Prostate gland (tissue), 2 donors: ENCODE measurements at regions not wholly inside any gene's neighbourhood (a gene's known extent, or its start where the extent isn't known, plus 50 kb on each side); places are given as distances from the start of the nearest gene placed in this dataset.

Experiments
- DNase-seq: peaks from one replicate; pipeline ENCODE4 v3.0.0-alpha.2; 2019; ENCODE audit warnings: low spot score
- H3K27ac ChIP-seq, 2 donors: fragments of 200-600 bp; sonication (generic); 2 replicates each; pipeline ENCODE4 v1.5.1; 2017 to 2019
- H3K27me3 ChIP-seq: fragments of 200-600 bp; sonication (generic); replicated peaks from 2 replicates; pipeline ENCODE4 v1.5.1; 2019; ENCODE audit not compliant: insufficient read depth
- H3K36me3 ChIP-seq, 2 donors: fragments of 200-600 bp; sonication (generic); 1 replicate in 1 of 2; 2 replicates in 1 of 2; pipeline versions ENCODE4 v1.5.1 to v1.8.1; 2017 to 2019
- H3K4me1 ChIP-seq: fragments of 200-600 bp; sonication (generic); replicated peaks from 2 replicates; pipeline ENCODE4 v1.5.1; 2019
- H3K4me3 ChIP-seq, 2 donors: fragments of 200-600 bp; sonication (generic); 2 replicates each; pipeline ENCODE4 v1.5.1; 2017 to 2019
- H3K9me3 ChIP-seq: fragments of 200-600 bp; sonication (generic); 2 replicates; pipeline ENCODE4 v1.5.1; 2017
- CTCF ChIP-seq, 4 experiments: fragments of 200-600 bp in 2 of 4; fragments of 450-650 bp in 2 of 4; sonication (generic) in 2 of 4; IDR thresholded peaks; 1 replicate in 3 of 4; 2 replicates in 1 of 4; pipeline ENCODE4 v1.5.1; 2016 to 2019; ENCODE audit warnings: antibody characterized with exemption in 4 of 4, mild to moderate bottlenecking in 2 of 4, moderate library complexity in 2 of 4
- POLR2A ChIP-seq: fragments of 450-650 bp; IDR thresholded peaks from one replicate; pipeline ENCODE4 v1.6.1; 2016; ENCODE audit warnings: antibody characterized with exemption, mild to moderate bottlenecking
- POLR2AphosphoS5 ChIP-seq: sonication (generic); formaldehyde crosslinking; IDR thresholded peaks from one replicate; pipeline ENCODE4 v1.6.1; 2017; ENCODE audit warnings: antibody characterized with exemption
- WGBS: methylation state at CpG from one replicate; pipeline ENCODE4 v1.1.5; 2018; 5-methylcytosine and 5-hydroxymethylcytosine counted together
- intact Hi-C: fragments of 100-400 bp; cut with DNase I; formaldehyde crosslinking; loops from one replicate; pipeline ENCODE4 v1.14.2; 2022

- 71% methylated on average over 7 of the region's 9 CpGs for WGBS
- no peak overlapping the region for H3K27ac ChIP-seq
- H3K36me3 ChIP-seq: no peaks in the 10 kb centered on the region
- no peak for DNase-seq
- no peaks in the 10 kb centered on the region for H3K27me3 ChIP-seq
- no peaks in the 10 kb centered on the region for H3K4me1 ChIP-seq
- no peak overlapping the region for H3K4me3 ChIP-seq
- H3K9me3 ChIP-seq: no peaks in the 10 kb centered on the region
- TF ChIP-seq POLR2AphosphoS5 (no peak), CTCF (IDR thresholded peaks at IDR 0.05) (no peak), POLR2A (no peak)
- intact Hi-C loops: no loop called here
Observed at GRCh38 chr1:117681093-117681900, 75.4 kb downstream of the TENT5C start.

- Histone ChIP-seq H3K27me3 (no peaks in the 10 kb centered on the region), H3K27ac (no peak overlapping the region), H3K4me3 (no peak overlapping the region), H3K36me3 (no peaks in the 10 kb centered on the region), H3K9me3 (no peaks in the 10 kb centered on the region), H3K4me1 (no peaks in the 10 kb centered on the region)
- DNase-seq: no peak
- WGBS: 98% methylated on average over 3 of the region's 3 CpGs
- no peak for TF ChIP-seq POLR2AphosphoS5
- TF ChIP-seq CTCF (IDR thresholded peaks at IDR 0.05): no peak
- no peak for TF ChIP-seq POLR2A
- intact Hi-C loops: no loop called here
Observed at GRCh38 chr1:117681901-117682250, 76.0 kb downstream of the TENT5C start.

GRCh38 chr1:117682372-117682771 lies 76.5 kb downstream of the TENT5C start:
- DNase-seq: no peak
- WGBS: 85% methylated on average over 4 of the region's 4 CpGs
- intact Hi-C loops: no loop called here
- Histone ChIP-seq H3K4me1 (no peaks in the 10 kb centered on the region), H3K4me3 (no peak overlapping the region), H3K27ac (no peak overlapping the region), H3K27me3 (no peaks in the 10 kb centered on the region), H3K36me3 (no peaks in the 10 kb centered on the region), H3K9me3 (no peaks in the 10 kb centered on the region)
- TF ChIP-seq POLR2A: no peak
- no peak for TF ChIP-seq CTCF (IDR thresholded peaks at IDR 0.05)
- TF ChIP-seq POLR2AphosphoS5: no peak

- 87% methylated on average over 6 of the region's 6 CpGs for WGBS
- Histone ChIP-seq H3K27me3 (no peaks in the 10 kb centered on the region), H3K4me3 (no peak overlapping the region), H3K27ac (no peak overlapping the region), H3K4me1 (no peaks in the 10 kb centered on the region), H3K36me3 (no peaks in the 10 kb centered on the region), H3K9me3 (no peaks in the 10 kb centered on the region)
- intact Hi-C loops: no loop called here
- no peak for TF ChIP-seq CTCF (IDR thresholded peaks at IDR 0.05)
- TF ChIP-seq POLR2AphosphoS5: no peak
- no peak for TF ChIP-seq POLR2A
- DNase-seq: no peak
Observed at GRCh38 chr1:117683571-117684285, 77.9 kb downstream of the TENT5C start.
